Fibroblast of lung (primary cell): ENCODE measurements at regions not wholly inside any gene's neighbourhood (a gene's known extent, or its start where the extent isn't known, plus 50 kb on each side); places are given as distances from the start of the nearest gene placed in this dataset.
"Not testable (repeated sequence)": the region's sequence is repeated elsewhere in the genome, so short reads cannot be mapped to it uniquely, and the experiment has no call there.

Source experiments
- DNase-seq, 2 donors: peaks; one replicate each; pipeline versions ENCODE4 v3.0.0 to v3.0.0-alpha.2; 2010; ENCODE audit warnings: low read depth in 2 of 2
- H2AFZ ChIP-seq: 2 replicates; pipeline ENCODE4 v1.5.1; 2012; ENCODE audit warnings: low read length, control low read depth, inconsistent platforms
- H3K27ac ChIP-seq: 2 replicates; pipeline ENCODE4 v1.5.1; 2011; ENCODE audit warnings: low read length, control low read depth; ENCODE audit not compliant: insufficient read depth
- H3K27me3 ChIP-seq: 2 replicates; pipeline ENCODE4 v1.5.1; 2011; ENCODE audit warnings: mild to moderate bottlenecking, low read length; ENCODE audit not compliant: control insufficient read depth, insufficient read depth
- H3K36me3 ChIP-seq: 2 replicates; pipeline ENCODE4 v1.5.1; 2011; ENCODE audit warnings: low read length; ENCODE audit not compliant: control insufficient read depth, insufficient read depth
- H3K4me1 ChIP-seq: 2 replicates; pipeline ENCODE4 v1.5.1; 2011; ENCODE audit warnings: low read length; ENCODE audit not compliant: control insufficient read depth, insufficient read depth; ENCODE audit errors: extremely low read depth
- H3K4me2 ChIP-seq: 2 replicates; pipeline ENCODE4 v1.5.1; 2011; ENCODE audit warnings: low read length, control low read depth; ENCODE audit not compliant: insufficient read depth; ENCODE audit errors: extremely low read depth
- H3K4me3 ChIP-seq, 4 experiments: fragments of 200-600 bp in 1 of 4; sonication (generic) in 1 of 4; replicated peaks in 1 of 4; 2 replicates each; pipeline ENCODE4 v1.5.1; 2011 to 2016; ENCODE audit warnings: low read length in 4 of 4, low read depth in 3 of 4, mild to moderate bottlenecking in 3 of 4, control low read depth in 2 of 4, inconsistent platforms in 1 of 4, mixed read lengths in 1 of 4; ENCODE audit not compliant: insufficient read depth in 1 of 4; ENCODE audit errors: control extremely low read depth in 1 of 4
- H3K79me2 ChIP-seq: 2 replicates; pipeline ENCODE4 v1.5.1; 2012; ENCODE audit warnings: mild to moderate bottlenecking, low read length, inconsistent platforms; ENCODE audit not compliant: control insufficient read depth, insufficient read depth
- H3K9ac ChIP-seq: 2 replicates; pipeline ENCODE4 v1.5.1; 2011; ENCODE audit warnings: mild to moderate bottlenecking, low read length, control low read depth; ENCODE audit not compliant: insufficient read depth
- H3K9me3 ChIP-seq: 2 replicates; pipeline ENCODE4 v1.5.1; 2012; ENCODE audit warnings: low read depth, low read length; ENCODE audit not compliant: control insufficient read depth, insufficient read depth
- H4K20me1 ChIP-seq: 2 replicates; pipeline ENCODE4 v1.5.1; 2011; ENCODE audit warnings: low read length; ENCODE audit not compliant: control insufficient read depth, insufficient read depth; ENCODE audit errors: extremely low read depth
- CTCF ChIP-seq, 2 donors: IDR thresholded peaks in 1 of 2; conservative IDR thresholded peaks in 1 of 2; 1 replicate in 1 of 2; 2 replicates in 1 of 2; pipeline ENCODE4 v1.5.1; 2011 to 2012; ENCODE audit warnings: low read length in 2 of 2, control low read depth in 1 of 2, inconsistent platforms in 1 of 2, low read depth in 1 of 2, mild to moderate bottlenecking in 1 of 2
- EZH2 ChIP-seq: IDR thresholded peaks from 2 replicates; pipeline ENCODE4 v1.5.1; 2012; ENCODE audit warnings: low read length, control low read depth, mild to moderate bottlenecking; ENCODE audit errors: missing control alignments

- H3K27me3 ChIP-seq = no peaks in the 10 kb centered on the region
- no peak overlapping the region for H3K4me3 ChIP-seq
- no peaks in the 10 kb centered on the region for H3K9me3 ChIP-seq
- no peak overlapping the region for H3K9ac ChIP-seq
- H2AFZ ChIP-seq = no peak overlapping the region
- H3K36me3 ChIP-seq = no peaks in the 10 kb centered on the region
- H4K20me1 ChIP-seq = no peaks in the 10 kb centered on the region
- no peak overlapping the region for H3K4me2 ChIP-seq
- no peaks in the 10 kb centered on the region for H3K79me2 ChIP-seq
- no peak overlapping the region for H3K27ac ChIP-seq
- H3K4me1 ChIP-seq = no peaks in the 10 kb centered on the region
- DNase-seq = no peak
- no peak for TF ChIP-seq CTCF (conservative IDR thresholded peaks at IDR 0.05 in 1 of 2, IDR thresholded peaks at IDR 0.05 in 1 of 2; ENCODE audit: low read depth in 1 of 2, low read length in 2 of 2)
- no peak for TF ChIP-seq EZH2
Observed at GRCh38 chr5:152599096-152599495, 194.0 kb upstream of the NMUR2 start.

- Histone ChIP-seq H3K27me3 (no peaks in the 10 kb centered on the region), H3K79me2 (no peaks in the 10 kb centered on the region), H3K36me3 (no peaks in the 10 kb centered on the region), H3K4me2 (no peak overlapping the region), H3K27ac (no peak overlapping the region), H3K9me3 (no peaks in the 10 kb centered on the region), H4K20me1 (no peaks in the 10 kb centered on the region), H3K9ac (no peak overlapping the region), H2AFZ (no peak overlapping the region), H3K4me3 (no peak overlapping the region), H3K4me1 (no peaks in the 10 kb centered on the region)
- TF ChIP-seq CTCF (conservative IDR thresholded peaks at IDR 0.05 in 1 of 2, IDR thresholded peaks at IDR 0.05 in 1 of 2; ENCODE audit: low read depth in 1 of 2, low read length in 2 of 2) (no peak), EZH2 (no peak)
- DNase-seq = no peak
Observed at GRCh38 chr5:152601806-152602732, 197.0 kb upstream of the NMUR2 start.

GRCh38 chr5:152606050-152606449 lies 201.0 kb upstream of the NMUR2 start:
- H3K4me3 ChIP-seq, H3K4me2 ChIP-seq, H3K27ac ChIP-seq, H3K36me3 ChIP-seq, H3K9me3 ChIP-seq, H3K9ac ChIP-seq, H3K27me3 ChIP-seq, H3K79me2 ChIP-seq, DNase-seq, H3K4me1 ChIP-seq, H4K20me1 ChIP-seq, H2AFZ ChIP-seq: not testable (repeated sequence)
